OCI-LY7 (cell line): ENCODE measurements at regions not wholly inside any gene's neighbourhood (a gene's known extent, or its start where the extent isn't known, plus 50 kb on each side); places are given as distances from the start of the nearest gene placed in this dataset.

Experiments used
- EZH2phosphoT487 ChIP-seq: fragments of 200-600 bp; sonication (generic); IDR thresholded peaks from 2 replicates; pipeline ENCODE4 v1.6.1; 2018; ENCODE audit warnings: low read depth, borderline replicate concordance, mild to moderate bottlenecking, mixed run types, antibody characterized with exemption, low read length, moderate library complexity, mixed read lengths
- TF ChIP-seq, protein P1 (sequence below): fragments of 200-600 bp; sonication (generic); conservative IDR thresholded peaks from 2 replicates; pipeline ENCODE4 v1.5.1; 2014; ENCODE audit warnings: mild to moderate bottlenecking, antibody characterized with exemption, low read length, moderate library complexity, mixed read lengths

DNA sequence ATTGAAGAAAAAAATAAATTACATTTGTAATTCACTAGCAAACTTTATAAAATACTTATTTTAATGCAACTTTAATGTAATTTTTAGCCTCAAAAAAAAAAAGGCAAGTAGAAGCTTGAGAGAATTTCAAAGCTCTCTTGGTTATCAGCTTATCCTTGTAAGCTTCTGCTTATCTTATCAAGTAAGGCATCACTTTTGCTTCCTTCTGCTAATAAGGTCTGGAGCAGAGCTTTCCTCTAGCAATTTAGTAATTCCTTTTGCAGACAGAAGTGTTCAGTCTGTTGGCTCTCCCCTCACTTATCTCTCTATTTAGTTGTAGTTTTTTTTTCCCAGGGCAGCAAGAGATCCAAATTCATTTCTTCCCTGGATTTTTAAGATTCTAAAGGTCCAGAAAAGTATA is 525.0 kb downstream of the ISL1 start:
- TF ChIP-seq, protein P1, sequence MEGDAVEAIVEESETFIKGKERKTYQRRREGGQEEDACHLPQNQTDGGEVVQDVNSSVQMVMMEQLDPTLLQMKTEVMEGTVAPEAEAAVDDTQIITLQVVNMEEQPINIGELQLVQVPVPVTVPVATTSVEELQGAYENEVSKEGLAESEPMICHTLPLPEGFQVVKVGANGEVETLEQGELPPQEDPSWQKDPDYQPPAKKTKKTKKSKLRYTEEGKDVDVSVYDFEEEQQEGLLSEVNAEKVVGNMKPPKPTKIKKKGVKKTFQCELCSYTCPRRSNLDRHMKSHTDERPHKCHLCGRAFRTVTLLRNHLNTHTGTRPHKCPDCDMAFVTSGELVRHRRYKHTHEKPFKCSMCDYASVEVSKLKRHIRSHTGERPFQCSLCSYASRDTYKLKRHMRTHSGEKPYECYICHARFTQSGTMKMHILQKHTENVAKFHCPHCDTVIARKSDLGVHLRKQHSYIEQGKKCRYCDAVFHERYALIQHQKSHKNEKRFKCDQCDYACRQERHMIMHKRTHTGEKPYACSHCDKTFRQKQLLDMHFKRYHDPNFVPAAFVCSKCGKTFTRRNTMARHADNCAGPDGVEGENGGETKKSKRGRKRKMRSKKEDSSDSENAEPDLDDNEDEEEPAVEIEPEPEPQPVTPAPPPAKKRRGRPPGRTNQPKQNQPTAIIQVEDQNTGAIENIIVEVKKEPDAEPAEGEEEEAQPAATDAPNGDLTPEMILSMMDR = no peak
- TF ChIP-seq EZH2phosphoT487 = no peak
